ENCODE measurements at regions not wholly inside any gene's neighbourhood (a gene's known extent, or its start where the extent isn't known, plus 50 kb on each side); places are given as distances from the start of the nearest gene placed in this dataset.

GRCh38 chr11:43035086-43035485, 276.7 kb upstream of the API5 start:
- no peak overlapping the region for H3K4me3 ChIP-seq (replicated peaks in 1 of 3; ENCODE audit: low read depth in 2 of 3, low read length in 3 of 3)
- no peak overlapping the region for H2AFZ ChIP-seq (ENCODE audit: insufficient read depth, low read depth, low read length, poor library complexity, severe bottlenecking)
- H3K4me1 ChIP-seq (ENCODE audit: control insufficient read depth in 1 of 2, insufficient read depth in 2 of 2, low read length in 2 of 2), result no peaks in the 10 kb centered on the region
- 48% methylated on average over 2 of the region's 3 CpGs for WGBS (ENCODE audit: insufficient coverage)
- Mint-ChIP-seq H3K36me3 (no peaks in the 10 kb centered on the region), H3K4me3 (no peak overlapping the region), H3K9me3 (peaks cover 0 to 7% (median 3%) of the 10 kb centered on the region in 7 donors), H3K4me1 (no peaks in the 10 kb centered on the region), H3K27me3 (ENCODE audit: low read depth in 3 of 3) (no peaks in the 10 kb centered on the region), H3K27ac (no peak overlapping the region)
- H3K9me3 ChIP-seq (replicated peaks in 1 of 2; ENCODE audit: control insufficient read depth in 1 of 2, insufficient read depth in 1 of 2, low read length in 2 of 2), result no peaks in the 10 kb centered on the region
- no peak overlapping the region for H3K9ac ChIP-seq (ENCODE audit: insufficient read depth, low read length, poor library complexity, severe bottlenecking)
- no peaks in the 10 kb centered on the region for H3K36me3 ChIP-seq (replicated peaks in 1 of 2; ENCODE audit: control insufficient read depth in 1 of 2, insufficient read depth in 2 of 2, low read length in 2 of 2)
- no peak overlapping the region for H3K27ac ChIP-seq (ENCODE audit: low read depth in 1 of 2, low read length in 2 of 2)
- H3K4me2 ChIP-seq (replicated peaks; ENCODE audit: extremely low read depth, low read length, poor library complexity, severe bottlenecking), result no peak overlapping the region
- DNase-seq, result no peak
- H3K27me3 ChIP-seq (ENCODE audit: control insufficient read depth in 2 of 2, insufficient read depth in 2 of 2, low read length in 2 of 2), result no peaks in the 10 kb centered on the region
- H4K20me1 ChIP-seq (ENCODE audit: insufficient read depth, low read length), result no peaks in the 10 kb centered on the region
- TF ChIP-seq, protein P1, sequence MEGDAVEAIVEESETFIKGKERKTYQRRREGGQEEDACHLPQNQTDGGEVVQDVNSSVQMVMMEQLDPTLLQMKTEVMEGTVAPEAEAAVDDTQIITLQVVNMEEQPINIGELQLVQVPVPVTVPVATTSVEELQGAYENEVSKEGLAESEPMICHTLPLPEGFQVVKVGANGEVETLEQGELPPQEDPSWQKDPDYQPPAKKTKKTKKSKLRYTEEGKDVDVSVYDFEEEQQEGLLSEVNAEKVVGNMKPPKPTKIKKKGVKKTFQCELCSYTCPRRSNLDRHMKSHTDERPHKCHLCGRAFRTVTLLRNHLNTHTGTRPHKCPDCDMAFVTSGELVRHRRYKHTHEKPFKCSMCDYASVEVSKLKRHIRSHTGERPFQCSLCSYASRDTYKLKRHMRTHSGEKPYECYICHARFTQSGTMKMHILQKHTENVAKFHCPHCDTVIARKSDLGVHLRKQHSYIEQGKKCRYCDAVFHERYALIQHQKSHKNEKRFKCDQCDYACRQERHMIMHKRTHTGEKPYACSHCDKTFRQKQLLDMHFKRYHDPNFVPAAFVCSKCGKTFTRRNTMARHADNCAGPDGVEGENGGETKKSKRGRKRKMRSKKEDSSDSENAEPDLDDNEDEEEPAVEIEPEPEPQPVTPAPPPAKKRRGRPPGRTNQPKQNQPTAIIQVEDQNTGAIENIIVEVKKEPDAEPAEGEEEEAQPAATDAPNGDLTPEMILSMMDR (IDR thresholded peaks at IDR 0.05), result no peak
- intact Hi-C loops (cut with micrococcal nuclease), result no loop called here
- no peaks in the 10 kb centered on the region for H3K79me2 ChIP-seq (ENCODE audit: insufficient read depth, low read length)

DNA sequence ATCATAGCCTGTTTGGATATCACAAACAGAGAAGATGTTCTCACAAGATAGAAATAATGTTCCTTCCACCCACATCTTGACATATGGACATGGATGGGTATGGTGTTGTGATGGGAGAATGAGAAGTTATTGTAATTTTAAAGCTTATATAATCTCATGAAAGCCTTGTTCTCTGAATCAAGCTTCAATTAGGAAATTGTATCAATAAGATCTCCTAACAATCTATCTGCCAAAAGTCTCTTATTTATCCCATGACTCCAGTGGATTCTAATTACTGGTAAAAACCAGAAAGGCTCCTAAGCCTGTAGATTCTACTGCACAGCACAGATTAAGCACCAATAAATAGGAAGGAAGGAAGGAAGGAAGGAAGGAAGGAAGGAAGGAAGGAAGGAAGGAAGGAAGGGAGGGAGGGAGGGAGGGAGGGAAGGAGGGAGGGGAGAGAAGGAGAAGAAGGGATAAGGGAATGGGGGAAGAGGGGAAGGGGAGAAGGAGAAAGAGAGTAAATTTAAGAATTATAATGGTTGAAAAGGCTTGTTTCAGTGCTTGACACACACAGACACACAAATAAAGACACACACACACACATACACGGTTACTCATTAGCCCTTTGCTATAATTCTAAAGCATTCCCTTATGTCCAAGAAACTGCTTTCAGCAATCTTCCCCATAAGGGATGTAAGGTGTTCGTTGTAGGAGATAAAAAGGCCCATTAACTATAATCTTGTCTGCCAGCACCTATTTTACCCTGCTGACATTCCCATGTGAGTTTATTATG, 258.0 kb upstream of the API5 start:
- Histone ChIP-seq H3K36me3 (replicated peaks in 1 of 2; ENCODE audit: control insufficient read depth in 1 of 2, insufficient read depth in 2 of 2, low read length in 2 of 2) (no peaks in the 10 kb centered on the region), H3K27me3 (ENCODE audit: control insufficient read depth in 2 of 2, insufficient read depth in 2 of 2, low read length in 2 of 2) (no peaks in the 10 kb centered on the region), H3K9me3 (replicated peaks in 1 of 2; ENCODE audit: control insufficient read depth in 1 of 2, insufficient read depth in 1 of 2, low read length in 2 of 2) (peaks cover 0 to 5% of the 10 kb centered on the region in 2 donors), H3K9ac (ENCODE audit: insufficient read depth, low read length, poor library complexity, severe bottlenecking) (no peak overlapping the region), H3K79me2 (ENCODE audit: insufficient read depth, low read length) (no peaks in the 10 kb centered on the region), H3K4me1 (ENCODE audit: control insufficient read depth in 1 of 2, insufficient read depth in 2 of 2, low read length in 2 of 2) (no peaks in the 10 kb centered on the region), H2AFZ (ENCODE audit: insufficient read depth, low read depth, low read length, poor library complexity, severe bottlenecking) (no peak overlapping the region), H4K20me1 (ENCODE audit: insufficient read depth, low read length) (no peaks in the 10 kb centered on the region), H3K27ac (ENCODE audit: low read depth in 1 of 2, low read length in 2 of 2) (no peak overlapping the region), H3K4me2 (replicated peaks; ENCODE audit: extremely low read depth, low read length, poor library complexity, severe bottlenecking) (no peak overlapping the region), H3K4me3 (replicated peaks in 1 of 3; ENCODE audit: low read depth in 2 of 3, low read length in 3 of 3) (no peak overlapping the region)
- intact Hi-C loops (cut with micrococcal nuclease), result no loop called here
- no CpG with 5 or more reads among the region's 2 CpGs for WGBS (ENCODE audit: insufficient coverage)
- Mint-ChIP-seq H3K27me3 (ENCODE audit: low read depth in 3 of 3) (no peaks in the 10 kb centered on the region), H3K4me1 (no peaks in the 10 kb centered on the region), H3K36me3 (no peaks in the 10 kb centered on the region), H3K9me3 (peaks cover 0 to 9% (median 1%) of the 10 kb centered on the region in 7 donors), H3K4me3 (no peak overlapping the region), H3K27ac (no peak overlapping the region)
- TF ChIP-seq, protein P1 (IDR thresholded peaks at IDR 0.05), result no peak
- DNase-seq, result no peak
